Panc1 (cell line): ENCODE measurements at regions not wholly inside any gene's neighbourhood (a gene's known extent, or its start where the extent isn't known, plus 50 kb on each side); places are given as distances from the start of the nearest gene placed in this dataset.

ENCODE experiments used
- ATAC-seq: fragments of 200-7000 bp; cut with Tn5 transposase; 2 replicates; pipeline ENCODE4 v1.9.1; 2020; ENCODE audit warnings: mild to moderate bottlenecking, moderate library complexity
- BruUV-seq: library from RNA; stranded (reverse); fragments of 400-500 nt; replicated peaks from 2 replicates; lab custom pipeline; 2021; lab: Mats Ljungman, UMichigan
- CTCF ChIA-PET: fragments of 300-600 bp; sonication (Branson Sonifier 250); formaldehyde crosslinking; loops from one replicate; lab custom pipeline; 2022; ENCODE audit warnings: antibody characterized with exemption; lab: Charles Lee
- POLR2A ChIA-PET: fragments of 300-600 bp; sonication (Branson Sonifier 250); formaldehyde crosslinking; loops from one replicate; lab custom pipeline; 2022; ENCODE audit warnings: antibody characterized with exemption; lab: Charles Lee
- DNase-seq: peaks from one replicate; pipeline ENCODE4 v3.0.0-alpha.2; 2010; ENCODE audit warnings: low read depth, low spot score
- H3K27ac ChIP-seq: 2 replicates; pipeline ENCODE4 v1.5.1; 2011; ENCODE audit warnings: mild to moderate bottlenecking, low read length, inconsistent platforms
- H3K27me3 ChIP-seq: fragments of 200-500 bp; sonication (Bioruptor generic); 2 replicates; pipeline ENCODE4 v1.6.0; 2014; ENCODE audit warnings: low read length, inconsistent platforms; ENCODE audit not compliant: control insufficient read depth, insufficient read depth
- H3K36me3 ChIP-seq: fragments of 200-500 bp; sonication (Bioruptor generic); 2 replicates; pipeline ENCODE4 v1.5.1; 2014; ENCODE audit warnings: inconsistent platforms, mild to moderate bottlenecking, low read length, moderate library complexity; ENCODE audit not compliant: control insufficient read depth, insufficient read depth
- H3K4me1 ChIP-seq: 2 replicates; pipeline ENCODE4 v1.5.1; 2011; ENCODE audit warnings: inconsistent platforms, mild to moderate bottlenecking, low read length, moderate library complexity; ENCODE audit not compliant: control insufficient read depth, insufficient read depth
- H3K4me3 ChIP-seq, 2 experiments: 2 replicates each; pipeline ENCODE4 v1.5.1; 2011 to 2012; ENCODE audit warnings: low read depth in 2 of 2, low read length in 2 of 2, mild to moderate bottlenecking in 2 of 2, inconsistent platforms in 1 of 2, moderate library complexity in 1 of 2
- H3K9me3 ChIP-seq: fragments of 200-500 bp; sonication (Bioruptor generic); 2 replicates; pipeline ENCODE4 v1.5.1; 2014; ENCODE audit warnings: low read depth, mild to moderate bottlenecking, inconsistent platforms, low read length, moderate library complexity; ENCODE audit not compliant: control insufficient read depth, insufficient read depth
- POLR2AphosphoS5 ChIP-seq: IDR thresholded peaks from 2 replicates; pipeline ENCODE4 v1.6.1; 2012; ENCODE audit warnings: mild to moderate bottlenecking, low read depth, low read length, moderate library complexity
- SIN3A ChIP-seq: IDR thresholded peaks from 2 replicates; pipeline ENCODE4 v1.6.1; 2012; ENCODE audit warnings: low read depth, mild to moderate bottlenecking, low read length, moderate library complexity, borderline replicate concordance; ENCODE audit not compliant: insufficient read depth
- TCF7L2 ChIP-seq: IDR thresholded peaks from 2 replicates; pipeline ENCODE4 v1.6.1; 2011; ENCODE audit warnings: mild to moderate bottlenecking, low read depth, low read length, inconsistent platforms
- in situ Hi-C: cut with HindIII; loops from 2 replicates; pipeline ENCODE4 v1.10.0; 2016; ENCODE audit warnings: low sequenced_read_pairs, low pct_unique_long_range_greater_than_20kb
- intact Hi-C: fragments of 100-400 bp; cut with micrococcal nuclease; formaldehyde crosslinking; loops from one replicate; pipeline ENCODE4 v1.10.0; 2022; ENCODE audit not compliant: unreplicated experiment
- TF ChIP-seq, protein P1 (sequence below): fragments of 450-650 bp; IDR thresholded peaks from 2 replicates; pipeline ENCODE4 v1.5.1; 2017; ENCODE audit warnings: mild to moderate bottlenecking
- TF ChIP-seq, protein P2 (sequence below), 2 experiments: IDR thresholded peaks; 2 replicates each; pipeline ENCODE4 v1.6.1; 2011 to 2012; ENCODE audit warnings: low read depth in 2 of 2, control low read depth in 1 of 2, low read length in 1 of 2, mild to moderate bottlenecking in 1 of 2, moderate library complexity in 1 of 2; ENCODE audit not compliant: insufficient read depth in 1 of 2

- intact Hi-C loops (no loop called here), in situ Hi-C loops (no loop called here)
- no TSS peak for BruUV-seq
- Histone ChIP-seq H3K27ac (no peak overlapping the region), H3K36me3 (no peaks in the 10 kb centered on the region), H3K4me3 (no peak overlapping the region), H3K9me3 (no peaks in the 10 kb centered on the region), H3K4me1 (no peaks in the 10 kb centered on the region), H3K27me3 (no peaks in the 10 kb centered on the region)
- DNase-seq = no peak
- CTCF ChIA-PET = no interaction called here
- TF ChIP-seq, protein P1, sequence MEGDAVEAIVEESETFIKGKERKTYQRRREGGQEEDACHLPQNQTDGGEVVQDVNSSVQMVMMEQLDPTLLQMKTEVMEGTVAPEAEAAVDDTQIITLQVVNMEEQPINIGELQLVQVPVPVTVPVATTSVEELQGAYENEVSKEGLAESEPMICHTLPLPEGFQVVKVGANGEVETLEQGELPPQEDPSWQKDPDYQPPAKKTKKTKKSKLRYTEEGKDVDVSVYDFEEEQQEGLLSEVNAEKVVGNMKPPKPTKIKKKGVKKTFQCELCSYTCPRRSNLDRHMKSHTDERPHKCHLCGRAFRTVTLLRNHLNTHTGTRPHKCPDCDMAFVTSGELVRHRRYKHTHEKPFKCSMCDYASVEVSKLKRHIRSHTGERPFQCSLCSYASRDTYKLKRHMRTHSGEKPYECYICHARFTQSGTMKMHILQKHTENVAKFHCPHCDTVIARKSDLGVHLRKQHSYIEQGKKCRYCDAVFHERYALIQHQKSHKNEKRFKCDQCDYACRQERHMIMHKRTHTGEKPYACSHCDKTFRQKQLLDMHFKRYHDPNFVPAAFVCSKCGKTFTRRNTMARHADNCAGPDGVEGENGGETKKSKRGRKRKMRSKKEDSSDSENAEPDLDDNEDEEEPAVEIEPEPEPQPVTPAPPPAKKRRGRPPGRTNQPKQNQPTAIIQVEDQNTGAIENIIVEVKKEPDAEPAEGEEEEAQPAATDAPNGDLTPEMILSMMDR = no peak
- TF ChIP-seq SIN3A (no peak), POLR2AphosphoS5 (no peak), TCF7L2 (no peak)
- TF ChIP-seq, protein P2, sequence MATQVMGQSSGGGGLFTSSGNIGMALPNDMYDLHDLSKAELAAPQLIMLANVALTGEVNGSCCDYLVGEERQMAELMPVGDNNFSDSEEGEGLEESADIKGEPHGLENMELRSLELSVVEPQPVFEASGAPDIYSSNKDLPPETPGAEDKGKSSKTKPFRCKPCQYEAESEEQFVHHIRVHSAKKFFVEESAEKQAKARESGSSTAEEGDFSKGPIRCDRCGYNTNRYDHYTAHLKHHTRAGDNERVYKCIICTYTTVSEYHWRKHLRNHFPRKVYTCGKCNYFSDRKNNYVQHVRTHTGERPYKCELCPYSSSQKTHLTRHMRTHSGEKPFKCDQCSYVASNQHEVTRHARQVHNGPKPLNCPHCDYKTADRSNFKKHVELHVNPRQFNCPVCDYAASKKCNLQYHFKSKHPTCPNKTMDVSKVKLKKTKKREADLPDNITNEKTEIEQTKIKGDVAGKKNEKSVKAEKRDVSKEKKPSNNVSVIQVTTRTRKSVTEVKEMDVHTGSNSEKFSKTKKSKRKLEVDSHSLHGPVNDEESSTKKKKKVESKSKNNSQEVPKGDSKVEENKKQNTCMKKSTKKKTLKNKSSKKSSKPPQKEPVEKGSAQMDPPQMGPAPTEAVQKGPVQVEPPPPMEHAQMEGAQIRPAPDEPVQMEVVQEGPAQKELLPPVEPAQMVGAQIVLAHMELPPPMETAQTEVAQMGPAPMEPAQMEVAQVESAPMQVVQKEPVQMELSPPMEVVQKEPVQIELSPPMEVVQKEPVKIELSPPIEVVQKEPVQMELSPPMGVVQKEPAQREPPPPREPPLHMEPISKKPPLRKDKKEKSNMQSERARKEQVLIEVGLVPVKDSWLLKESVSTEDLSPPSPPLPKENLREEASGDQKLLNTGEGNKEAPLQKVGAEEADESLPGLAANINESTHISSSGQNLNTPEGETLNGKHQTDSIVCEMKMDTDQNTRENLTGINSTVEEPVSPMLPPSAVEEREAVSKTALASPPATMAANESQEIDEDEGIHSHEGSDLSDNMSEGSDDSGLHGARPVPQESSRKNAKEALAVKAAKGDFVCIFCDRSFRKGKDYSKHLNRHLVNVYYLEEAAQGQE (IDR thresholded peaks at IDR 0.05; ENCODE audit: insufficient read depth in 1 of 2, low read depth in 2 of 2, low read length in 1 of 2) = no peak
- POLR2A ChIA-PET = no interaction called here
- no peak for ATAC-seq
Measured at GRCh38 chrX:56099271-56099670, 132.9 kb upstream of the KLF8 start.

DNA sequence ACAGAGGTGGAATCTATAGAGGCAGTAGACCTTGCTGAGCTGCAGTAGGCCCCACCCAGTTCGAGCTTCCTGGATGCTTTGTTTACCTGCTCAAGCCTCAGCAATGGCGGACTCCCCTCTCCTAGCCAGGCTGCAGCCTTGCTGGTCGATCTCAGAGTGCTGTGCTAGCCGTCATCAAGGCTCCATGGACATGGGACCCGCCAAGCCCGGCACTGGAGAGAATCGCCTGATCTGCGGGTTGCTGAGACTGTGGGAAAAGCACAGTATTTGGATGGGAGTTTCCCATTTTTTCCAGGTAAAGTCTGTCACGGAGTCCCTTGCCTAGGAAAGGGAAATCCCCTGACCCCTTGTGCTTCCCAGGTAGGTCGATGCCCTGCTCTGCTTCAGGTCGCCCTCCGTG lies 124.8 kb upstream of the KLF8 start:
- H3K4me1 ChIP-seq = no peaks in the 10 kb centered on the region
- DNase-seq = no peak
- ATAC-seq = no peak

More for the DNA sequence above, 124.8 kb upstream of the KLF8 start:
- no peaks in the 10 kb centered on the region for H3K27me3 ChIP-seq
- H3K36me3 ChIP-seq = no peaks in the 10 kb centered on the region
- TF ChIP-seq POLR2AphosphoS5 = no peak
- TF ChIP-seq SIN3A = no peak
- TF ChIP-seq, protein P1 = no peak
- TF ChIP-seq, protein P2 (IDR thresholded peaks at IDR 0.05; ENCODE audit: insufficient read depth in 1 of 2, low read depth in 2 of 2, low read length in 1 of 2) = no peak
- TF ChIP-seq TCF7L2 = no peak
- no peaks in the 10 kb centered on the region for H3K9me3 ChIP-seq
- CTCF ChIA-PET = no interaction called here
- H3K4me3 ChIP-seq = no peak overlapping the region
- BruUV-seq = no TSS peak
- in situ Hi-C loops (no loop called here), intact Hi-C loops (no loop called here)
- POLR2A ChIA-PET = no interaction called here
- no peak overlapping the region for H3K27ac ChIP-seq
